Heart right ventricle (tissue), 16 donors: ENCODE measurements at regions not wholly inside any gene's neighbourhood (a gene's known extent, or its start where the extent isn't known, plus 50 kb on each side); places are given as distances from the start of the nearest gene placed in this dataset.
A peak's percentile ranks its signal among the peaks of the same experiment; 100 is the strongest.

Experiments
- ATAC-seq, 8 donors: fragments of 200-7000 bp; cut with Tn5 transposase; one replicate each; pipeline ENCODE4 v1.9.1; 2020; ENCODE audit warnings: mild to moderate bottlenecking in 8 of 8, moderate library complexity in 8 of 8, moderate number of reproducible peaks in 1 of 8
- DNase-seq, 2 donors: peaks; one replicate each; pipeline ENCODE4 v3.0.0-alpha.2; 2020
- H3K27ac ChIP-seq, 10 donors: fragments of 200-600 bp; sonication (generic) in 2 of 10; one replicate each; pipeline versions ENCODE4 v1.5.0 to v1.8.0; 2020 to 2022; ENCODE audit warnings: mild to moderate bottlenecking in 3 of 10
- H3K27me3 ChIP-seq, 7 donors: fragments of 200-600 bp; one replicate each; pipeline ENCODE4 v1.8.0; 2021 to 2022; ENCODE audit warnings: mild to moderate bottlenecking in 2 of 7
- H3K36me3 ChIP-seq, 9 donors: fragments of 200-600 bp; sonication (generic) in 1 of 9; one replicate each; pipeline versions ENCODE4 v1.5.0 to v1.8.0; 2020 to 2022; ENCODE audit warnings: mild to moderate bottlenecking in 2 of 9
- H3K4me1 ChIP-seq, 9 donors: fragments of 200-600 bp; sonication (generic) in 1 of 9; one replicate each; pipeline versions ENCODE4 v1.5.0 to v1.8.0; 2020 to 2022; ENCODE audit warnings: mild to moderate bottlenecking in 4 of 9
- H3K4me3 ChIP-seq, 10 donors: fragments of 200-600 bp; sonication (generic) in 2 of 10; one replicate each; pipeline versions ENCODE4 v1.5.0 to v1.8.0; 2020 to 2022; ENCODE audit warnings: mild to moderate bottlenecking in 7 of 10, moderate library complexity in 2 of 10
- H3K9me3 ChIP-seq, 11 donors: fragments of 200-600 bp in 10 of 11; sonication (generic) in 2 of 11; one replicate each; pipeline versions ENCODE4 v1.5.0 to v1.8.0; 2013 to 2022; ENCODE audit warnings: mild to moderate bottlenecking in 2 of 11, control low read depth in 1 of 11, moderate library complexity in 1 of 11
- CTCF ChIP-seq, 9 donors: fragments of 200-600 bp; sonication (generic) in 2 of 9; IDR thresholded peaks; one replicate each; pipeline versions ENCODE4 v1.5.0 to v1.8.0; 2021 to 2022; ENCODE audit warnings: antibody characterized with exemption in 9 of 9, mild to moderate bottlenecking in 5 of 9, moderate library complexity in 1 of 9
- WGBS, 2 donors: extraction: QIAGEN DNeasy Blood & Tissue Kit; methylation state at CpG; one replicate each; pipeline ENCODE4 v1.1.7; 2013; ENCODE audit warnings: inconsistent platforms in 1 of 2; 5-methylcytosine and 5-hydroxymethylcytosine counted together
- intact Hi-C, 10 donors: fragments of 100-400 bp; cut with DNase I; formaldehyde crosslinking; loops; one replicate each; pipeline versions ENCODE4 v1.11.1 to v1.14.2; 2022
- donor health status: Arrhythmogenic right ventricular cardiomyopathy.
- donor health status: ischemic (EF 13 %, LVEDD 7.1; RV severe dilation, severe dysfunction).
- donor health status: healthy with polysubstance abuse.
- donor health status: DM: no; HTN: yes; CAD: no.
- donor health status: DM: no; HTN: no; CAD: no.
- donor health status: ischemic (EF 25% LVEDD 6.9; RV normal size, moderate dysfunction).
- donor health status: ischemic (EF 25% LVEDD 5.7; RV mildly dilated, moderate dysfunction).
- donor health status: healthy.
- donor health status: DM: yes; HTN: yes; CAD: no.
- donor health status: Ischemic cardiomyopathy.
- donor health status: ischemic (EF 35%, LVEDD 5.7; RV mildly dilated, moderate dysfunction).
- donor health status: nonischemic (EF 11% LVEDD 7.7; RV severe dilation, severe dysfunction).
- donor health status: DM: yes; HTN: yes; CAD: no.
- donor health status: PGD.
- donor health status: ischemic (EF 29% LVEDD 5.4; RV normal size, mild dysfunction).
- donor health status: nonischemic (EF 23%, LVEDD 6.1; RV moderate dilation, normal function).

GRCh38 chr18:27863780-27864430 is 313.0 kb downstream of the CDH2 start:
- TF ChIP-seq CTCF (IDR thresholded peaks at IDR 0.05) = no peak
- Histone ChIP-seq H3K36me3 (no peaks in the 10 kb centered on the region), H3K9me3 (peaks cover 0 to 6% (median 0%) of the 10 kb centered on the region in 11 donors), H3K27ac (no peak overlapping the region), H3K27me3 (no peaks in the 10 kb centered on the region), H3K4me1 (peaks cover 0 to 25% (median 0%) of the 10 kb centered on the region in 9 donors), H3K4me3 (no peak overlapping the region)
- WGBS, 2 donors = 45 to 74% methylated on average over 4 of the region's 4 CpGs
- peak; percentile 6 to 8 for DNase-seq
- intact Hi-C loops = loop anchor here in 1 of 10 donors (10.0 kb wide), 1 partner anchor 291 kb away; no protein-coding TSS in a partner anchor
- peak in 5 of 8 donors; percentile 45 to 79 (median 55) for ATAC-seq

GRCh38 chr18:27862041-27862682 is 314.8 kb downstream of the CDH2 start:
- H3K27ac ChIP-seq = peak overlapping the region in 1 of 10 donors; percentile 15
- ATAC-seq (no peak), DNase-seq (no peak)
- no peak for TF ChIP-seq CTCF (IDR thresholded peaks at IDR 0.05)
- no peaks in the 10 kb centered on the region for H3K36me3 ChIP-seq
- peaks cover 0 to 33% (median 0%) of the 10 kb centered on the region in 9 donors for H3K4me1 ChIP-seq
- no peak overlapping the region for H3K4me3 ChIP-seq
- peaks cover 0 to under 1% (median 0%) of the 10 kb centered on the region in 11 donors for H3K9me3 ChIP-seq
- 54 to 56% methylated on average over 7 of the region's 7 CpGs for WGBS, 2 donors
- intact Hi-C loops = loop anchor here in 1 of 10 donors (10.0 kb wide), 1 partner anchor 293 kb away; no protein-coding TSS in a partner anchor
- H3K27me3 ChIP-seq = no peaks in the 10 kb centered on the region

GRCh38 chr18:27861539-27861938 is 315.4 kb downstream of the CDH2 start:
- no peak overlapping the region for H3K4me3 ChIP-seq

More at GRCh38 chr18:27861539-27861938, 315.4 kb downstream of the CDH2 start:
- ATAC-seq (peak in 5 of 8 donors; percentile 23 to 73 (median 63)), DNase-seq (no peak)
- Histone ChIP-seq H3K27me3 (no peaks in the 10 kb centered on the region), H3K36me3 (no peaks in the 10 kb centered on the region), H3K4me1 (peaks cover 0 to 33% (median 0%) of the 10 kb centered on the region in 9 donors), H3K9me3 (peaks cover 0 to 6% (median 0%) of the 10 kb centered on the region in 11 donors), H3K27ac (peak overlapping the region in 4 of 10 donors; percentile 9 to 39 (median 26))
- WGBS, 2 donors = 52% methylated on average over 9 of the region's 9 CpGs
- no peak for TF ChIP-seq CTCF (IDR thresholded peaks at IDR 0.05)
- intact Hi-C loops = loop anchor here in 1 of 10 donors (10.0 kb wide), 1 partner anchor 293 kb away; no protein-coding TSS in a partner anchor
